HepG2 (cell line): ENCODE measurements at regions not wholly inside any gene's neighbourhood (a gene's known extent, or its start where the extent isn't known, plus 50 kb on each side); places are given as distances from the start of the nearest gene placed in this dataset.

ENCODE experiments used
- ATAC-seq: fragments of 200-7000 bp; cut with Tn5 transposase; 3 replicates; pipeline ENCODE4 v1.9.1; 2020; ENCODE audit warnings: mild to moderate bottlenecking, moderate library complexity
- BruUV-seq: library from RNA; stranded (reverse); fragments of 400-500 nt; replicated peaks from 2 replicates; lab custom pipeline; 2021; lab: Mats Ljungman, UMichigan
- CTCF ChIA-PET: fragments of 300-600 bp; formaldehyde crosslinking; extraction: SDS; loops from one replicate; lab custom pipeline; 2021; ENCODE audit warnings: low total read pairs, inconsistent platforms, low intra/inter-chr PET ratio; lab: Yijun Ruan, JAX
- POLR2A ChIA-PET: fragments of 350-600 bp; sonication (Branson Sonifier 250); formaldehyde crosslinking; loops from one replicate; lab custom pipeline; 2020; ENCODE audit warnings: antibody characterized with exemption, inconsistent platforms; lab: Yijun Ruan, JAX
- DNase-seq: peaks from one replicate; pipeline ENCODE4 v3.0.0-alpha.2; 2015; ENCODE audit warnings: low spot score
- FAIRE-seq: peaks from 3 replicates; lab custom pipeline; 2011; peaks lifted over from hg19 to GRCh38; lab: Jason Lieb, UNC
- H2AFZ ChIP-seq: one replicate; pipeline ENCODE4 v1.6.1; 2011; ENCODE audit warnings: low read length, inconsistent platforms
- H3K27ac ChIP-seq: fragments of 300-600 bp; 3 replicates; pipeline ENCODE4 v1.8.0; 2011; ENCODE audit warnings: mixed run types, mild to moderate bottlenecking, mixed read lengths, low read length, inconsistent platforms; ENCODE audit not compliant: insufficient read depth; ENCODE audit errors: extremely low read length
- H3K27me3 ChIP-seq, 2 experiments: fragments of 200-600 bp in 1 of 2; 2 replicates in 1 of 2; 3 replicates in 1 of 2; pipeline versions ENCODE4 v1.6.0 to v1.8.0; 2011; ENCODE audit warnings: low read length in 2 of 2, mild to moderate bottlenecking in 2 of 2, moderate library complexity in 2 of 2, inconsistent platforms in 1 of 2; ENCODE audit not compliant: insufficient read depth in 2 of 2, control insufficient read depth in 1 of 2
- H3K36me3 ChIP-seq, 2 experiments: fragments of 200-600 bp in 1 of 2; replicated peaks in 1 of 2; 2 replicates in 1 of 2; 3 replicates in 1 of 2; pipeline versions ENCODE4 v1.5.1 to v1.8.0; 2011; ENCODE audit warnings: low read length in 2 of 2, inconsistent platforms in 1 of 2; ENCODE audit not compliant: insufficient read depth in 2 of 2, control insufficient read depth in 1 of 2
- H3K4me1 ChIP-seq: 2 replicates; pipeline ENCODE4 v1.5.1; 2012; ENCODE audit warnings: low read length, inconsistent platforms; ENCODE audit not compliant: insufficient read depth
- H3K4me2 ChIP-seq: 2 replicates; pipeline ENCODE4 v1.6.0; 2011; ENCODE audit warnings: low read depth, low read length, inconsistent platforms
- H3K4me3 ChIP-seq, 3 experiments: fragments of 200-600 bp in 1 of 3; sonication (generic), shearing (Covaris generic) in 1 of 3; replicated peaks in 1 of 3; 2 replicates each; pipeline ENCODE4 v1.5.1; 2011 to 2016; ENCODE audit warnings: low read length in 3 of 3, inconsistent platforms in 2 of 3, low read depth in 2 of 3, mild to moderate bottlenecking in 2 of 3, control low read depth in 1 of 3, mixed read lengths in 1 of 3; ENCODE audit not compliant: insufficient read depth in 1 of 3
- H3K79me2 ChIP-seq: one replicate; pipeline ENCODE4 v1.6.1; 2011; ENCODE audit warnings: low read length, inconsistent platforms; ENCODE audit not compliant: insufficient read depth
- H3K9ac ChIP-seq: 2 replicates; pipeline ENCODE4 v1.6.0; 2011; ENCODE audit warnings: mild to moderate bottlenecking, low read depth, low read length, inconsistent platforms; ENCODE audit not compliant: insufficient read depth
- H3K9me3 ChIP-seq: 2 replicates; pipeline ENCODE4 v1.5.1; 2012; ENCODE audit warnings: mild to moderate bottlenecking, low read length
- H4K20me1 ChIP-seq: 2 replicates; pipeline ENCODE4 v1.6.0; 2011; ENCODE audit warnings: inconsistent platforms, mild to moderate bottlenecking, low read length, moderate library complexity; ENCODE audit not compliant: insufficient read depth
- CREB1 ChIP-seq, 2 experiments: fragments of 450-650 bp in 1 of 2; IDR thresholded peaks; 2 replicates each; pipeline ENCODE4 v1.6.1; 2016 to 2017; ENCODE audit warnings: control low read depth in 1 of 2, mild to moderate bottlenecking in 1 of 2, missing compliant biosample characterization in 1 of 2, missing genetic modification characterization in 1 of 2
- HNF1B ChIP-seq: sonication (generic); formaldehyde crosslinking; IDR thresholded peaks from 2 replicates; pipeline ENCODE4 v1.5.1; 2020; ENCODE audit warnings: mild to moderate bottlenecking, moderate library complexity, missing genetic modification reagents
- SNAPC4 ChIP-seq: sonication (generic); formaldehyde crosslinking; IDR thresholded peaks from 2 replicates; pipeline ENCODE4 v1.4.0; 2020; ENCODE audit warnings: mild to moderate bottlenecking, missing genetic modification reagents
- ZNF326 ChIP-seq: sonication (generic); formaldehyde crosslinking; IDR thresholded peaks from 2 replicates; pipeline ENCODE4 v1.4.0; 2020; ENCODE audit warnings: missing genetic modification reagents, borderline replicate concordance
- WGBS: methylation state at CpG from one replicate; pipeline ENCODE4 v1.1.6; 2017; ENCODE audit warnings: low lambda C conversion rate; 5-methylcytosine and 5-hydroxymethylcytosine counted together
- in situ Hi-C: cut with HindIII; loops from 2 replicates; pipeline ENCODE4 v1.10.0; 2017; ENCODE audit warnings: low pct_unique_long_range_greater_than_20kb; ENCODE audit not compliant: extremely low pct_ligation_motif_present
- intact Hi-C: fragments of 100-400 bp; cut with micrococcal nuclease; formaldehyde crosslinking; loops from one replicate; pipeline ENCODE4 v1.10.0; 2022; ENCODE audit not compliant: unreplicated experiment

GRCh38 chr5:4005335-4005734, 409.7 kb downstream of the IRX1 start:
- POLR2A ChIA-PET = no interaction called here
- no peaks in the 10 kb centered on the region for H3K36me3 ChIP-seq
- in situ Hi-C loops = no loop called here
- no peak overlapping the region for H3K4me3 ChIP-seq
- H4K20me1 ChIP-seq = no peaks in the 10 kb centered on the region
- H3K27ac ChIP-seq = no peak overlapping the region
- peaks cover 84% of the 10 kb centered on the region for H3K9me3 ChIP-seq
- FAIRE-seq (no peak), DNase-seq (no peak), ATAC-seq (no peak)
- H3K4me1 ChIP-seq = no peaks in the 10 kb centered on the region
- CTCF ChIA-PET = no interaction called here
- H2AFZ ChIP-seq = no peak overlapping the region
- intact Hi-C loops = no loop called here
- TF ChIP-seq HNF1B (CRISPR knock-in tag) = no peak
- TF ChIP-seq SNAPC4 (CRISPR knock-in tag) = no peak
- no peak for TF ChIP-seq ZNF326 (CRISPR knock-in tag)
- TF ChIP-seq CREB1 (IDR thresholded peaks at IDR 0.05) = 0 out of 2 replicates have a peak, but pooled peaks have one; percentile 22
- no peak for TF ChIP-seq CREB1 (CRISPR knock-in tag; IDR thresholded peaks at IDR 0.05)
- WGBS = 48% methylated on average over 7 of the region's 11 CpGs
- no peak overlapping the region for H3K9ac ChIP-seq
- H3K27me3 ChIP-seq = no peaks in the 10 kb centered on the region
- no peak overlapping the region for H3K4me2 ChIP-seq
- no peaks in the 10 kb centered on the region for H3K79me2 ChIP-seq
- no TSS peak for BruUV-seq
